Left ventricle myocardium superior (tissue), 1 donor: ENCODE measurements at regions not wholly inside any gene's neighbourhood (a gene's known extent, or its start where the extent isn't known, plus 50 kb on each side); places are given as distances from the start of the nearest gene placed in this dataset.
"Not testable (repeated sequence)": the region's sequence is repeated elsewhere in the genome, so short reads cannot be mapped to it uniquely, and the experiment has no call there.

Experiments
- ATAC-seq: fragments of 200-7000 bp; cut with Tn5 transposase; one replicate; pipeline ENCODE4 v1.9.1; 2020; ENCODE audit warnings: mild to moderate bottlenecking, moderate library complexity
- DNase-seq: peaks from one replicate; pipeline ENCODE4 v3.0.0-alpha.2; 2020
- intact Hi-C: fragments of 100-400 bp; cut with micrococcal nuclease; formaldehyde crosslinking; loops from one replicate; pipeline ENCODE4 v1.11.0; 2022
- donor health status: DM: no; HTN: yes; CAD: no; lungs with severe emphysema.

GRCh38 chr13:24616514-24616913, 63.7 kb upstream of the ATP12A start:
- intact Hi-C loops = no loop called here

GRCh38 chr13:24617256-24618010, 62.8 kb upstream of the ATP12A start:
- no peak for ATAC-seq
- DNase-seq = no peak
- intact Hi-C loops = no loop called here

More at GRCh38 chr13:24616514-24616913, 63.7 kb upstream of the ATP12A start:
- DNase-seq (no peak), ATAC-seq (no peak)

GRCh38 chr13:24618011-24618955, 61.9 kb upstream of the ATP12A start:
- intact Hi-C loops = no loop called here
- ATAC-seq (no peak), DNase-seq (no peak)

- DNase-seq = no peak
- no peak for ATAC-seq
- intact Hi-C loops = no loop called here
Measured at GRCh38 chr13:24619282-24619681, 60.9 kb upstream of the ATP12A start.

- intact Hi-C loops, DNase-seq, ATAC-seq: not testable (repeated sequence)
Measured at GRCh38 chr13:24622481-24623148, 57.6 kb upstream of the ATP12A start.

- DNase-seq = no peak
- no peak for ATAC-seq
- intact Hi-C loops = no loop called here
Measured at GRCh38 chr13:24623149-24623665, 57.0 kb upstream of the ATP12A start.

- intact Hi-C loops = no loop called here
- ATAC-seq (no peak), DNase-seq (no peak)
Measured at GRCh38 chr13:24624363-24624762, 55.8 kb upstream of the ATP12A start.

GRCh38 chr13:24624801-24625231, 55.4 kb upstream of the ATP12A start:
- intact Hi-C loops = no loop called here
- DNase-seq = no peak
- peak; percentile 56 for ATAC-seq

- ATAC-seq = no peak
- intact Hi-C loops = no loop called here
- DNase-seq = no peak
Measured at GRCh38 chr13:24625331-24625731, 54.9 kb upstream of the ATP12A start.

GRCh38 chr13:24625870-24626849, 54.0 kb upstream of the ATP12A start:
- ATAC-seq = no peak
- intact Hi-C loops = no loop called here

GRCh38 chr13:24627090-24627714, 53.0 kb upstream of the ATP12A start:
- intact Hi-C loops = no loop called here
- ATAC-seq = peak; percentile 34
- DNase-seq = no peak

More at GRCh38 chr13:24625870-24626849, 54.0 kb upstream of the ATP12A start:
- no peak for DNase-seq

GRCh38 chr13:24627946-24628345, 52.3 kb upstream of the ATP12A start:
- intact Hi-C loops = no loop called here
- DNase-seq = no peak
- no peak for ATAC-seq

- intact Hi-C loops = no loop called here
- ATAC-seq (no peak), DNase-seq (no peak)
Measured at GRCh38 chr13:24629320-24629719, 50.9 kb upstream of the ATP12A start.

- ATAC-seq (no peak), DNase-seq (no peak)
- intact Hi-C loops = no loop called here
Measured at GRCh38 chr13:24630121-24630520, 50.1 kb upstream of the ATP12A start.
